Retinal pigment epithelial cell (primary cell): ENCODE measurements at regions not wholly inside any gene's neighbourhood (a gene's known extent, or its start where the extent isn't known, plus 50 kb on each side); places are given as distances from the start of the nearest gene placed in this dataset.

Experiments used
- DNase-seq: peaks from one replicate; pipeline ENCODE4 v3.0.0-alpha.2; 2010; ENCODE audit warnings: low read depth
- H3K4me3 ChIP-seq: 2 replicates; pipeline ENCODE4 v1.5.1; 2011; ENCODE audit warnings: mild to moderate bottlenecking, low read length, control low read depth, moderate library complexity
- CTCF ChIP-seq: conservative IDR thresholded peaks from 2 replicates; pipeline ENCODE4 v1.5.1; 2011; ENCODE audit warnings: low read depth, low read length, control low read depth, inconsistent platforms

- TF ChIP-seq CTCF = no peak
- DNase-seq = no peak
- H3K4me3 ChIP-seq = no peak overlapping the region
These were observed 243.7 kb downstream of the BRD1 start for GRCh38 chr22:49583886-49584505.

- no peak overlapping the region for H3K4me3 ChIP-seq
- DNase-seq = no peak
- TF ChIP-seq CTCF = no peak
These were observed 244.3 kb downstream of the BRD1 start for GRCh38 chr22:49583341-49583740.

GRCh38 chr22:49582678-49583077 lies 245.0 kb downstream of the BRD1 start:
- no peak overlapping the region for H3K4me3 ChIP-seq
- no peak for DNase-seq
- no peak for TF ChIP-seq CTCF

- no peak for DNase-seq
- no peak for TF ChIP-seq CTCF
- H3K4me3 ChIP-seq = no peak overlapping the region
These were observed 245.5 kb downstream of the BRD1 start for GRCh38 chr22:49582181-49582580.

GRCh38 chr22:49580024-49580423 lies 247.6 kb downstream of the BRD1 start:
- TF ChIP-seq CTCF = no peak
- DNase-seq = no peak
- H3K4me3 ChIP-seq = no peak overlapping the region

GRCh38 chr22:49577168-49578060 lies 250.3 kb downstream of the BRD1 start:
- DNase-seq = no peak
- no peak for TF ChIP-seq CTCF

More at GRCh38 chr22:49577168-49578060, 250.3 kb downstream of the BRD1 start:
- no peak overlapping the region for H3K4me3 ChIP-seq
